ENCODE measurements at regions not wholly inside any gene's neighbourhood (a gene's known extent, or its start where the extent isn't known, plus 50 kb on each side); places are given as distances from the start of the nearest gene placed in this dataset.

- no peak for TF ChIP-seq CTCF (IDR thresholded peaks at IDR 0.05)
- TF ChIP-seq POLR2AphosphoS5 (IDR thresholded peaks at IDR 0.05; ENCODE audit: low read depth, low read length): no peak
Observed at GRCh38 chr11:81484196-81484595, 1249.5 kb downstream of the FAM181B start.

Measured in Panc1 (cell line).